ENCODE measurements at regions not wholly inside any gene's neighbourhood (a gene's known extent, or its start where the extent isn't known, plus 50 kb on each side); places are given as distances from the start of the nearest gene placed in this dataset.

DNA sequence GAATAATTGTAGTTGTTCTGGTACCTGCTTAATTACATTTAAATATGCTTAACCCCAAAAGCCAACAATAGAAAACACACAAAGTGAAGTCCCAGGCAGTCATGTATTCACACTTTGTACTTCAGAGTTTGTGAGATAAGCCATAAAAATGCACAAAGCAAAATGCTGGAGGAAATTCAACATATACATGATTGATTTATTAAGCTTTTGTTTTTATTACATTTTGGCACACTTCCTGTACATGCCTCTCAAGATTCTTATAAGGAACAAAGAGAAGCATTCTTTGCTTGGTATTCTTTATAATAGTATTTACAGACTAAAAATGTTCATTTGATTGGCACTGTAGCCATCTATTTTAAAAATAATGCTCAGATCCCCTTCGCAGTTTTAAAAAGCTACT is 107.7 kb upstream of the ANK3 start:
- TF ChIP-seq, protein P1, sequence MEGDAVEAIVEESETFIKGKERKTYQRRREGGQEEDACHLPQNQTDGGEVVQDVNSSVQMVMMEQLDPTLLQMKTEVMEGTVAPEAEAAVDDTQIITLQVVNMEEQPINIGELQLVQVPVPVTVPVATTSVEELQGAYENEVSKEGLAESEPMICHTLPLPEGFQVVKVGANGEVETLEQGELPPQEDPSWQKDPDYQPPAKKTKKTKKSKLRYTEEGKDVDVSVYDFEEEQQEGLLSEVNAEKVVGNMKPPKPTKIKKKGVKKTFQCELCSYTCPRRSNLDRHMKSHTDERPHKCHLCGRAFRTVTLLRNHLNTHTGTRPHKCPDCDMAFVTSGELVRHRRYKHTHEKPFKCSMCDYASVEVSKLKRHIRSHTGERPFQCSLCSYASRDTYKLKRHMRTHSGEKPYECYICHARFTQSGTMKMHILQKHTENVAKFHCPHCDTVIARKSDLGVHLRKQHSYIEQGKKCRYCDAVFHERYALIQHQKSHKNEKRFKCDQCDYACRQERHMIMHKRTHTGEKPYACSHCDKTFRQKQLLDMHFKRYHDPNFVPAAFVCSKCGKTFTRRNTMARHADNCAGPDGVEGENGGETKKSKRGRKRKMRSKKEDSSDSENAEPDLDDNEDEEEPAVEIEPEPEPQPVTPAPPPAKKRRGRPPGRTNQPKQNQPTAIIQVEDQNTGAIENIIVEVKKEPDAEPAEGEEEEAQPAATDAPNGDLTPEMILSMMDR (IDR thresholded peaks at IDR 0.05; ENCODE audit: low read depth, low read length): no peak
- no peak for TF ChIP-seq EZH2phosphoT487 (IDR thresholded peaks at IDR 0.05; ENCODE audit: low read depth)
